GM23338 (cell line): ENCODE measurements at regions not wholly inside any gene's neighbourhood (a gene's known extent, or its start where the extent isn't known, plus 50 kb on each side); places are given as distances from the start of the nearest gene placed in this dataset.

Source experiments
- ATAC-seq: fragments of 200-7000 bp; cut with Tn5 transposase; 3 replicates; pipeline ENCODE4 v1.9.1; 2020
- DNase-seq: peaks from one replicate; pipeline ENCODE4 v3.0.0-alpha.2; 2015; ENCODE audit warnings: low spot score
- H2AFZ ChIP-seq: fragments of 200-600 bp; sonication (generic); 2 replicates; pipeline ENCODE4 v1.8.0; 2016; ENCODE audit warnings: antibody characterized with exemption, mild to moderate bottlenecking, moderate library complexity
- H3F3A ChIP-seq: fragments of 200-600 bp; sonication (generic); replicated peaks from 2 replicates; pipeline ENCODE4 v1.8.0; 2017; ENCODE audit warnings: antibody characterized with exemption, mixed run types, low read depth
- H3K27ac ChIP-seq: fragments of 200-600 bp; sonication (generic); 2 replicates; pipeline ENCODE4 v1.6.1; 2016; ENCODE audit warnings: low read depth
- H3K27me3 ChIP-seq: fragments of 200-600 bp; sonication (generic); 2 replicates; pipeline ENCODE4 v1.8.0; 2016; ENCODE audit warnings: mild to moderate bottlenecking, mixed run types, moderate library complexity; ENCODE audit not compliant: insufficient read depth
- H3K36me3 ChIP-seq: fragments of 200-600 bp; sonication (generic); 2 replicates; pipeline ENCODE4 v1.8.0; 2016; ENCODE audit warnings: mild to moderate bottlenecking; ENCODE audit not compliant: insufficient read depth
- H3K4me1 ChIP-seq: fragments of 200-600 bp; sonication (generic); 2 replicates; pipeline ENCODE4 v1.8.0; 2016; ENCODE audit warnings: mild to moderate bottlenecking, moderate library complexity; ENCODE audit not compliant: insufficient read depth
- H3K4me2 ChIP-seq: fragments of 200-600 bp; sonication (generic); 2 replicates; pipeline ENCODE4 v1.7.1; 2017; ENCODE audit warnings: mixed run types
- H3K4me3 ChIP-seq: fragments of 200-600 bp; sonication (generic); 2 replicates; pipeline ENCODE4 v1.6.1; 2016; ENCODE audit warnings: mixed run types
- H3K79me2 ChIP-seq: fragments of 200-600 bp; sonication (generic); replicated peaks from 2 replicates; pipeline ENCODE4 v1.8.0; 2017; ENCODE audit warnings: mild to moderate bottlenecking; ENCODE audit not compliant: insufficient read depth
- H3K9me2 ChIP-seq: fragments of 200-600 bp; sonication (generic); 2 replicates; pipeline ENCODE4 v1.8.0; 2017; ENCODE audit not compliant: insufficient read depth
- H4K20me1 ChIP-seq: fragments of 200-600 bp; sonication (generic); replicated peaks from 2 replicates; pipeline ENCODE4 v1.8.0; 2017; ENCODE audit warnings: mild to moderate bottlenecking; ENCODE audit not compliant: insufficient read depth
- H3K27ac Mint-ChIP-seq: 2 replicates; pipeline ENCODE4 v1.8.0; 2020; ENCODE audit warnings: inconsistent platforms, mild to moderate bottlenecking, moderate library complexity, mixed read lengths
- H3K27me3 Mint-ChIP-seq: 3 replicates; pipeline ENCODE4 v1.8.0; 2022; ENCODE audit warnings: low read depth, mild to moderate bottlenecking, moderate library complexity, mixed read lengths, inconsistent platforms; ENCODE audit not compliant: insufficient read depth, poor library complexity
- H3K36me3 Mint-ChIP-seq: 3 replicates; pipeline ENCODE4 v1.8.0; 2021; ENCODE audit warnings: low read depth, mild to moderate bottlenecking, inconsistent platforms, moderate library complexity, mixed read lengths
- H3K4me1 Mint-ChIP-seq: 3 replicates; pipeline ENCODE4 v1.8.0; 2020; ENCODE audit warnings: mild to moderate bottlenecking, inconsistent platforms, mixed read lengths
- H3K4me3 Mint-ChIP-seq: 3 replicates; pipeline ENCODE4 v1.8.0; 2021; ENCODE audit warnings: moderate library complexity, mild to moderate bottlenecking, inconsistent platforms, mixed read lengths
- H3K9me3 Mint-ChIP-seq: 3 replicates; pipeline ENCODE4 v1.8.0; 2020; ENCODE audit warnings: moderate library complexity, mild to moderate bottlenecking, inconsistent platforms, mixed read lengths
- CREB1 ChIP-seq: fragments of 250-450 bp; sonication (Bioruptor Pico); IDR thresholded peaks from 2 replicates; pipeline ENCODE4 v1.5.0; 2020; ENCODE audit warnings: low read depth, mild to moderate bottlenecking, moderate library complexity
- EZH2 ChIP-seq: fragments of 200-600 bp; sonication (generic); IDR thresholded peaks from one replicate; pipeline ENCODE4 v1.8.0; 2017; ENCODE audit warnings: antibody characterized with exemption, mild to moderate bottlenecking, low read depth; ENCODE audit not compliant: unreplicated experiment
- EZH2phosphoT487 ChIP-seq: fragments of 200-600 bp; sonication (generic); IDR thresholded peaks from one replicate; pipeline ENCODE4 v1.8.1; 2018; ENCODE audit warnings: antibody characterized with exemption; ENCODE audit not compliant: unreplicated experiment
- JUNB ChIP-seq: IDR thresholded peaks from one replicate; pipeline ENCODE4 v1.6.1; 2016; ENCODE audit warnings: antibody characterized with exemption; ENCODE audit not compliant: unreplicated experiment
- NANOG ChIP-seq: IDR thresholded peaks from 2 replicates; pipeline ENCODE4 v1.6.1; 2016; ENCODE audit warnings: antibody characterized with exemption, borderline replicate concordance
- POLR2AphosphoS5 ChIP-seq: IDR thresholded peaks from 2 replicates; pipeline ENCODE4 v1.6.1; 2016; ENCODE audit warnings: antibody characterized with exemption, low read depth
- STAT1 ChIP-seq: IDR thresholded peaks from one replicate; pipeline ENCODE4 v1.6.1; 2016; ENCODE audit warnings: antibody characterized with exemption; ENCODE audit not compliant: unreplicated experiment
- ZNF114 ChIP-seq: fragments of 250-450 bp; sonication (Bioruptor Pico); IDR thresholded peaks from 2 replicates; pipeline ENCODE4 v1.5.0; 2020; ENCODE audit warnings: mild to moderate bottlenecking, moderate library complexity
- ZNF331 ChIP-seq: fragments of 250-450 bp; sonication (Bioruptor Pico); IDR thresholded peaks from 2 replicates; pipeline ENCODE4 v1.5.0; 2020; ENCODE audit warnings: low read depth, mild to moderate bottlenecking, moderate library complexity
- TF ChIP-seq, protein P1 (sequence below): IDR thresholded peaks from 2 replicates; pipeline ENCODE4 v1.6.1; 2016; ENCODE audit warnings: antibody characterized with exemption
- TF ChIP-seq, protein P2 (sequence below): fragments of 250-450 bp; sonication (Bioruptor Pico); IDR thresholded peaks from 2 replicates; pipeline ENCODE4 v1.5.0; 2020; ENCODE audit warnings: mild to moderate bottlenecking, moderate library complexity
- TF ChIP-seq, protein P3 (sequence below): IDR thresholded peaks from one replicate; pipeline ENCODE4 v1.6.1; 2018; ENCODE audit warnings: antibody characterized with exemption; ENCODE audit not compliant: unreplicated experiment
- TF ChIP-seq, protein P4 (sequence below), 2 experiments: fragments of 200-600 bp in 1 of 2; sonication (generic) in 1 of 2; conservative IDR thresholded peaks; 2 replicates each; pipeline versions ENCODE4 v1.5.1 to v1.6.1; 2016 to 2017; ENCODE audit warnings: antibody characterized with exemption in 2 of 2, low read depth in 2 of 2, mild to moderate bottlenecking in 2 of 2, moderate library complexity in 1 of 2

DNA sequence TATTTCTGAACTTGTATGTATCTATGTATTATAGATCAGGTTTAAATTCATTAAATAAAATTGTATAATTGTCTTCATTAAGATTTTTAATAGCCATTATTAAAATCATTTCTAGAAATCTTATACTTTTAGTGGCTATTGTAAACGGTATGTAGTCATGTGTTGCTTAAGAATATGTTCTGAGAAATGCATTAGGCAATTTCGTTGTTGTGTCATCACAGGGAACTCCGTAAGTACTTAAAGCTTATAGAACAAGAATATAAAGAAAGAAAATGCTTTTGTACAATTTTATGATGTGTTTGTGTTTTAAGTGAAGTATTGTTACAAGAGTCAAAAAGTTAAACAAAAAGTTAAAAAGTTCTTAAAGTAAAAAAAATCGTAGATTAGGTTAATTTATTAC lies 765.8 kb downstream of the METTL4 start:
- Mint-ChIP-seq H3K4me1 (no peaks in the 10 kb centered on the region), H3K4me3 (no peak overlapping the region), H3K9me3 (no peaks in the 10 kb centered on the region), H3K36me3 (no peaks in the 10 kb centered on the region), H3K27ac (no peak overlapping the region), H3K27me3 (no peaks in the 10 kb centered on the region)
- Histone ChIP-seq H3K9me2 (no peaks in the 10 kb centered on the region), H3K27me3 (no peaks in the 10 kb centered on the region), H3K4me3 (no peak overlapping the region), H4K20me1 (no peaks in the 10 kb centered on the region), H3K27ac (no peak overlapping the region), H3F3A (no peaks in the 10 kb centered on the region), H3K79me2 (no peaks in the 10 kb centered on the region), H3K36me3 (no peaks in the 10 kb centered on the region), H2AFZ (no peak overlapping the region), H3K4me1 (no peaks in the 10 kb centered on the region), H3K4me2 (no peak overlapping the region)
- no peak for DNase-seq
- no peak for ATAC-seq
- TF ChIP-seq, protein P1, sequence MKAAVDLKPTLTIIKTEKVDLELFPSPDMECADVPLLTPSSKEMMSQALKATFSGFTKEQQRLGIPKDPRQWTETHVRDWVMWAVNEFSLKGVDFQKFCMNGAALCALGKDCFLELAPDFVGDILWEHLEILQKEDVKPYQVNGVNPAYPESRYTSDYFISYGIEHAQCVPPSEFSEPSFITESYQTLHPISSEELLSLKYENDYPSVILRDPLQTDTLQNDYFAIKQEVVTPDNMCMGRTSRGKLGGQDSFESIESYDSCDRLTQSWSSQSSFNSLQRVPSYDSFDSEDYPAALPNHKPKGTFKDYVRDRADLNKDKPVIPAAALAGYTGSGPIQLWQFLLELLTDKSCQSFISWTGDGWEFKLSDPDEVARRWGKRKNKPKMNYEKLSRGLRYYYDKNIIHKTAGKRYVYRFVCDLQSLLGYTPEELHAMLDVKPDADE, result no peak
- TF ChIP-seq POLR2AphosphoS5 (no peak), ZNF331 (CRISPR knock-in tag) (no peak), NANOG (no peak), ZNF114 (CRISPR knock-in tag) (no peak), EZH2phosphoT487 (no peak), EZH2 (no peak), STAT1 (no peak), CREB1 (CRISPR knock-in tag) (no peak), JUNB (no peak)
- TF ChIP-seq, protein P2, sequence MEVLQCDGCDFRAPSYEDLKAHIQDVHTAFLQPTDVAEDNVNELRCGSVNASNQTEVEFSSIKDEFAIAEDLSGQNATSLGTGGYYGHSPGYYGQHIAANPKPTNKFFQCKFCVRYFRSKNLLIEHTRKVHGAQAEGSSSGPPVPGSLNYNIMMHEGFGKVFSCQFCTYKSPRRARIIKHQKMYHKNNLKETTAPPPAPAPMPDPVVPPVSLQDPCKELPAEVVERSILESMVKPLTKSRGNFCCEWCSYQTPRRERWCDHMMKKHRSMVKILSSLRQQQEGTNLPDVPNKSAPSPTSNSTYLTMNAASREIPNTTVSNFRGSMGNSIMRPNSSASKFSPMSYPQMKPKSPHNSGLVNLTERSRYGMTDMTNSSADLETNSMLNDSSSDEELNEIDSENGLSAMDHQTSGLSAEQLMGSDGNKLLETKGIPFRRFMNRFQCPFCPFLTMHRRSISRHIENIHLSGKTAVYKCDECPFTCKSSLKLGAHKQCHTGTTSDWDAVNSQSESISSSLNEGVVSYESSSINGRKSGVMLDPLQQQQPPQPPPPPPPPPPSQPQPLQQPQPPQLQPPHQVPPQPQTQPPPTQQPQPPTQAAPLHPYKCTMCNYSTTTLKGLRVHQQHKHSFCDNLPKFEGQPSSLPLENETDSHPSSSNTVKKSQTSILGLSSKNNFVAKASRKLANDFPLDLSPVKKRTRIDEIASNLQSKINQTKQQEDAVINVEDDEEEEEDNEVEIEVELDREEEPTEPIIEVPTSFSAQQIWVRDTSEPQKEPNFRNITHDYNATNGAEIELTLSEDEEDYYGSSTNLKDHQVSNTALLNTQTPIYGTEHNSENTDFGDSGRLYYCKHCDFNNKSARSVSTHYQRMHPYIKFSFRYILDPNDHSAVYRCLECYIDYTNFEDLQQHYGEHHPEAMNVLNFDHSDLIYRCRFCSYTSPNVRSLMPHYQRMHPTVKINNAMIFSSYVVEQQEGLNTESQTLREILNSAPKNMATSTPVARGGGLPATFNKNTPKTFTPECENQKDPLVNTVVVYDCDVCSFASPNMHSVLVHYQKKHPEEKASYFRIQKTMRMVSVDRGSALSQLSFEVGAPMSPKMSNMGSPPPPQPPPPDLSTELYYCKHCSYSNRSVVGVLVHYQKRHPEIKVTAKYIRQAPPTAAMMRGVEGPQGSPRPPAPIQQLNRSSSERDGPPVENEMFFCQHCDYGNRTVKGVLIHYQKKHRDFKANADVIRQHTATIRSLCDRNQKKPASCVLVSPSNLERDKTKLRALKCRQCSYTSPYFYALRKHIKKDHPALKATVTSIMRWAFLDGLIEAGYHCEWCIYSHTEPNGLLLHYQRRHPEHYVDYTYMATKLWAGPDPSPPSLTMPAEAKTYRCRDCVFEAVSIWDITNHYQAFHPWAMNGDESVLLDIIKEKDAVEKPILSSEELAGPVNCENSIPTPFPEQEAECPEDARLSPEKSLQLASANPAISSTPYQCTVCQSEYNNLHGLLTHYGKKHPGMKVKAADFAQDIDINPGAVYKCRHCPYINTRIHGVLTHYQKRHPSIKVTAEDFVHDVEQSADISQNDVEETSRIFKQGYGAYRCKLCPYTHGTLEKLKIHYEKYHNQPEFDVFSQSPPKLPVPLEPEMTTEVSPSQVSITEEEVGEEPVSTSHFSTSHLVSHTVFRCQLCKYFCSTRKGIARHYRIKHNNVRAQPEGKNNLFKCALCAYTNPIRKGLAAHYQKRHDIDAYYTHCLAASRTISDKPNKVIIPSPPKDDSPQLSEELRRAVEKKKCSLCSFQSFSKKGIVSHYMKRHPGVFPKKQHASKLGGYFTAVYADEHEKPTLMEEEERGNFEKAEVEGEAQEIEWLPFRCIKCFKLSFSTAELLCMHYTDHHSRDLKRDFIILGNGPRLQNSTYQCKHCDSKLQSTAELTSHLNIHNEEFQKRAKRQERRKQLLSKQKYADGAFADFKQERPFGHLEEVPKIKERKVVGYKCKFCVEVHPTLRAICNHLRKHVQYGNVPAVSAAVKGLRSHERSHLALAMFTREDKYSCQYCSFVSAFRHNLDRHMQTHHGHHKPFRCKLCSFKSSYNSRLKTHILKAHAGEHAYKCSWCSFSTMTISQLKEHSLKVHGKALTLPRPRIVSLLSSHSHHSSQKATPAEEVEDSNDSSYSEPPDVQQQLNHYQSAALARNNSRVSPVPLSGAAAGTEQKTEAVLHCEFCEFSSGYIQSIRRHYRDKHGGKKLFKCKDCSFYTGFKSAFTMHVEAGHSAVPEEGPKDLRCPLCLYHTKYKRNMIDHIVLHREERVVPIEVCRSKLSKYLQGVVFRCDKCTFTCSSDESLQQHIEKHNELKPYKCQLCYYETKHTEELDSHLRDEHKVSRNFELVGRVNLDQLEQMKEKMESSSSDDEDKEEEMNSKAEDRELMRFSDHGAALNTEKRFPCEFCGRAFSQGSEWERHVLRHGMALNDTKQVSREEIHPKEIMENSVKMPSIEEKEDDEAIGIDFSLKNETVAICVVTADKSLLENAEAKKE, result no peak
- TF ChIP-seq, protein P3, sequence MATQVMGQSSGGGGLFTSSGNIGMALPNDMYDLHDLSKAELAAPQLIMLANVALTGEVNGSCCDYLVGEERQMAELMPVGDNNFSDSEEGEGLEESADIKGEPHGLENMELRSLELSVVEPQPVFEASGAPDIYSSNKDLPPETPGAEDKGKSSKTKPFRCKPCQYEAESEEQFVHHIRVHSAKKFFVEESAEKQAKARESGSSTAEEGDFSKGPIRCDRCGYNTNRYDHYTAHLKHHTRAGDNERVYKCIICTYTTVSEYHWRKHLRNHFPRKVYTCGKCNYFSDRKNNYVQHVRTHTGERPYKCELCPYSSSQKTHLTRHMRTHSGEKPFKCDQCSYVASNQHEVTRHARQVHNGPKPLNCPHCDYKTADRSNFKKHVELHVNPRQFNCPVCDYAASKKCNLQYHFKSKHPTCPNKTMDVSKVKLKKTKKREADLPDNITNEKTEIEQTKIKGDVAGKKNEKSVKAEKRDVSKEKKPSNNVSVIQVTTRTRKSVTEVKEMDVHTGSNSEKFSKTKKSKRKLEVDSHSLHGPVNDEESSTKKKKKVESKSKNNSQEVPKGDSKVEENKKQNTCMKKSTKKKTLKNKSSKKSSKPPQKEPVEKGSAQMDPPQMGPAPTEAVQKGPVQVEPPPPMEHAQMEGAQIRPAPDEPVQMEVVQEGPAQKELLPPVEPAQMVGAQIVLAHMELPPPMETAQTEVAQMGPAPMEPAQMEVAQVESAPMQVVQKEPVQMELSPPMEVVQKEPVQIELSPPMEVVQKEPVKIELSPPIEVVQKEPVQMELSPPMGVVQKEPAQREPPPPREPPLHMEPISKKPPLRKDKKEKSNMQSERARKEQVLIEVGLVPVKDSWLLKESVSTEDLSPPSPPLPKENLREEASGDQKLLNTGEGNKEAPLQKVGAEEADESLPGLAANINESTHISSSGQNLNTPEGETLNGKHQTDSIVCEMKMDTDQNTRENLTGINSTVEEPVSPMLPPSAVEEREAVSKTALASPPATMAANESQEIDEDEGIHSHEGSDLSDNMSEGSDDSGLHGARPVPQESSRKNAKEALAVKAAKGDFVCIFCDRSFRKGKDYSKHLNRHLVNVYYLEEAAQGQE, result no peak
- TF ChIP-seq, protein P4, sequence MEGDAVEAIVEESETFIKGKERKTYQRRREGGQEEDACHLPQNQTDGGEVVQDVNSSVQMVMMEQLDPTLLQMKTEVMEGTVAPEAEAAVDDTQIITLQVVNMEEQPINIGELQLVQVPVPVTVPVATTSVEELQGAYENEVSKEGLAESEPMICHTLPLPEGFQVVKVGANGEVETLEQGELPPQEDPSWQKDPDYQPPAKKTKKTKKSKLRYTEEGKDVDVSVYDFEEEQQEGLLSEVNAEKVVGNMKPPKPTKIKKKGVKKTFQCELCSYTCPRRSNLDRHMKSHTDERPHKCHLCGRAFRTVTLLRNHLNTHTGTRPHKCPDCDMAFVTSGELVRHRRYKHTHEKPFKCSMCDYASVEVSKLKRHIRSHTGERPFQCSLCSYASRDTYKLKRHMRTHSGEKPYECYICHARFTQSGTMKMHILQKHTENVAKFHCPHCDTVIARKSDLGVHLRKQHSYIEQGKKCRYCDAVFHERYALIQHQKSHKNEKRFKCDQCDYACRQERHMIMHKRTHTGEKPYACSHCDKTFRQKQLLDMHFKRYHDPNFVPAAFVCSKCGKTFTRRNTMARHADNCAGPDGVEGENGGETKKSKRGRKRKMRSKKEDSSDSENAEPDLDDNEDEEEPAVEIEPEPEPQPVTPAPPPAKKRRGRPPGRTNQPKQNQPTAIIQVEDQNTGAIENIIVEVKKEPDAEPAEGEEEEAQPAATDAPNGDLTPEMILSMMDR (conservative IDR thresholded peaks at IDR 0.05; ENCODE audit: low read depth in 2 of 2), result no peak
